Cardiac fibroblast (primary cell): ENCODE measurements at regions not wholly inside any gene's neighbourhood (a gene's known extent, or its start where the extent isn't known, plus 50 kb on each side); places are given as distances from the start of the nearest gene placed in this dataset.

Experiments used
- DNase-seq, 2 donors: peaks; one replicate each; pipeline versions ENCODE4 v3.0.0 to v3.0.0-alpha.2; 2010; ENCODE audit warnings: low read depth in 2 of 2
- H3K4me3 ChIP-seq, 2 donors: replicated peaks in 1 of 2; 1 replicate in 1 of 2; 2 replicates in 1 of 2; pipeline ENCODE4 v1.5.1; 2011; ENCODE audit warnings: low read depth in 2 of 2, low read length in 2 of 2, mild to moderate bottlenecking in 2 of 2, moderate library complexity in 1 of 2
- CTCF ChIP-seq: IDR thresholded peaks from one replicate; pipeline ENCODE4 v1.5.1; 2011; ENCODE audit warnings: low read depth, mild to moderate bottlenecking, low read length, inconsistent platforms

DNA sequence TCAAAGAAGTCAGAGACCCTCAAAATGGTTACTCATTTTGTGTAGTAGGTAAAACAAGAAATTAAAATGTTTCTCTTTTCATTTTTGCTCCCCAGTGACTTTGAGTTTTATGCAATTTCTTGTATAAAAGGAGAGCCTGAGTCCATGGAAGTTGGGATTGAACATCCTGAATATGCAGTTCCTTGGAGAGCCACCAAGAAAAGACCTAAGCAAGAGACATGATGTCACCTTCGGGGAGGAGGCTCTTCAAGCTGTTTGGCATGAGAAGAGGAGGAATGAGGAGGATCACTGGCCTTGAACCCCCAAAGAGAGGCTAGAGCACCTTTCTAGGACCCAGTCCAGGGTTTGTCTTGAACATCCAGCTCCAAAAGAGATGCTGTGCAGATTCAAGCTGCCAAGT is 62.3 kb upstream of the CALM2 start:
- H3K4me3 ChIP-seq, result no peak overlapping the region
- peak in 1 of 2 donors; percentile 22 for DNase-seq
- TF ChIP-seq CTCF, result no peak

DNA sequence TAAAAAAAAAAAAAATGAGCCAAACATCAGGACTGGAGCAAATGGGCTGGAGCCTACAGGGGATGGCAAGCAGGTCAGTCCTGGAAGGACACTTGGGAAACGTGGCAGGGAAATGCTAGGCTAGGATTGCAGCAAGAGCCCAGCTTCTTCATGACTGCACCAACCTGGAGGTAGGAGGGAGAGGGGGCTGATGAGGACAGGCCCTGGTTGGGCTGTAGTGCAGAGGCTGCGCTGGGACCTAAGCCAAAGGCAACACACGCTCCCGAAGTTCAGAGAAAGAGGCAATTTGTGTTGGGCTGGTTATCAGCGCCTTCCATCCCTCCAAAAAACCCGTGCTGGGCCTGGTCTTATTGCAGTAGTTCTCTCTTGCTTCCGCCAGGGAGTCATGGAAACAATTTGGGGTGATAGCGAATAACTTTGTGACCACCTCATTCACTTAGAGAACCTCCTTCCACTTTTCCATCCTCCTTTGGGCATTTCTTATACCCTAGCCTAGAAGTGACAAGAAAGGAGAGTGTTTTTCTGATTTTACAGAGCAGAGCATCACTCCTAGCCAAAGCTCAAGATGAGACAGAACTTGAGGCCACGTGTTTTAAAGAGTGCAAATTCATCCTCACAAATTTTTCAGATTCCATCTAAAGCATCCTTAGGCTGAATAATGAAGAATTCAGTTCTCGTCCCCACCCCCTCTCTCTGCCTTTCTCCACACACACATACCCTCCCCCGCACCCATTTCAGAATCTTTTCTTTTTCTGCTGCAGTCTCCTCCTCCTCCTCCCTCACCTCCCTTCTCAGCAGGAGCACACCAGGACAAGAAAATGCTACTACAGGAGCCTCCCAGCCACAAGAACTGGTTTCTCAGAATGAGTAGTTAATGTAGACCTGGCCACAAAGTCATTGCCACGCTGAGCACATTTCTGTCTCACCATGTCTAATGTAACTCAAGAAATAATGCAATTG is 61.3 kb upstream of the CALM2 start:
- TF ChIP-seq CTCF, result no peak
- peak; percentile 86 to 95 for DNase-seq
- no peak overlapping the region for H3K4me3 ChIP-seq

DNA sequence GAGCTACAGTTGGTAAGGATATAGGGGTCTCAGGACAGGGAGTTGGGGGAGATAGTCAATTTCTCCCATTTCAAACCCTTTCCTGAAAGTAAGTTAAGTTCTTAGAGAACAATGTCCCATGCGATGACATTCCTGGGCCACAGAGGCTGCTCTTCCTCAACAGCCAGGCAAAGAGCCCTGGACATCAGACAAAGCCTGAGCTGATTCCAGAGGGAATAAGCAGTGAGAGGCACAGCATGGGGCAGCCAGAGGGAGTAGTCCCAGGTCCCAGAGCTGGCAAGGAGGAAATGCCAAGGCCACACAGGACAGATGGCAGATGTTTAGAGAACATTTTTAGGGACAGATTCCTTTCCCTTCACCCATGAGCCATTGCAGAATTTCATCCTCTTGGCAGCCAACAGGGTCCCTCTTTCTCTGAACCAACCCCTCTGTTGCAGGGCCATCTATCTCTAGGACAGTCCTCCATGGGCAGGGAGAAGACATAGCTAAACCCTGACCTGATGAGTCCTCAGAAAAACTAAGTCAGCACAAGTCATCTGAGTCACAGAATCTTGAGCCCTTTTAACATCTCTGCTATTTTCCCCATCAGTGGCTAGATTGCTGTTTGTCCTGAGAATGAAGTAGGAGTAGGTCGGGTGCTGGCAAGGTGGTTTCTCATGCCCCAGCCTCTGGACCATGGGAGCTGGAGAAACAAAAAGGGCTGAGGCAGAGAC is 60.3 kb upstream of the CALM2 start:
- no peak for TF ChIP-seq CTCF
- peak in 1 of 2 donors; percentile 41 for DNase-seq
- H3K4me3 ChIP-seq, result no peak overlapping the region

DNA sequence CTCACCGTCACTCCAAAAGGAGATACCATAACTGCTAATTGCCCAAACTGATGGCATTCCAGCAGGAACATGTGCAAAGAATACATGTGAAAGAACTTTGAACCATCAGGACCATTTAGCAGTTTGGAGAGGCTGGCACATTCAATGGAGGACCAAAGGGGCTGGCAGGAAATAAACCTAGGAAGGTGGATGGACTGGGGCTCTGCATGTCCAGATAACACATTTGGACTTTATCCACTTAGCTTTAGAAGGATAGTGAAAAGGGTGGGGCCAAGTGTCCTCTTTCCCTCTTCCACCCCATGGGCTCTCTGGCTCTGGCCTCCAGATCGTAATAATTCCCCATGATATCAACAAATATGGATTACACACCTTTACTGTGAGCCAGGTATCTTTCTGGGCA is 58.8 kb upstream of the CALM2 start:
- no peak for TF ChIP-seq CTCF
- DNase-seq, result no peak
- H3K4me3 ChIP-seq, result no peak overlapping the region

- no peak for TF ChIP-seq CTCF
- no peak for DNase-seq
- no peak overlapping the region for H3K4me3 ChIP-seq
Observed at GRCh38 chr2:47234456-47234855, 58.1 kb upstream of the CALM2 start.

DNA sequence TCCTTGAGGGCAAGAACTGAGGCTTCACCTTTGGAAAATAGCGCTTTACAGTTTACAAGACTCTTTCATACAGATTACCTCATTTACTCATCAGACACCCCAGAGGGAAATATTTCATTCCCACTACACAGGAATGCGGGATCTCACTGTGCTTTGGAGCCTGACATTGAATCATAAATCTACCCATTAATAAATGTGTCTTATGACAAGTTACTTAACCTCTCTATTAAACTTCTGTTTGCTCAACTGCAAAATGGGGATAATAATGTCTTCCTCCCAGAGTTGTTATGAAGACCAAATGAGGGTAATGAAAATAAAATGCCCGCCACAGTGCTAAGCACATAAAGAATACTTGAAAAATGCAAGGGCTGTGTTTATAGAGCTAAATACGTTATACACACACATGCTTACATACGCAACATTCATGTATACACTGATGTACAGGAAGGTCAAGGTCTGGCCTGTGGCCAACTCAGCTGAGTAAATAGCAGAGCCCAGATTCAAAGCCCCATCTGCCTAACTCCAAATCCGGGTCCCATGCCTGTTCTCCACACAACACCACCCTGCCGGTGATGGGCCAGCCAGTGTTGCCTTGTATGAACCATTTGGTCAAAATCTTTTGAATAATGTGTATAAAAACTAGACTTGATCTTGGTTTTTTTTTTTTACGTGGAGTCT is 56.6 kb upstream of the CALM2 start:
- peak in 1 of 2 donors; percentile 7 for DNase-seq
- no peak for TF ChIP-seq CTCF
- no peak overlapping the region for H3K4me3 ChIP-seq
